Brain pericyte (primary cell): ENCODE measurements at regions not wholly inside any gene's neighbourhood (a gene's known extent, or its start where the extent isn't known, plus 50 kb on each side); places are given as distances from the start of the nearest gene placed in this dataset.

Source experiments
- DNase-seq: peaks from one replicate; pipeline ENCODE4 v3.0.0-alpha.2; 2012; ENCODE audit warnings: low read depth, low spot score

DNA sequence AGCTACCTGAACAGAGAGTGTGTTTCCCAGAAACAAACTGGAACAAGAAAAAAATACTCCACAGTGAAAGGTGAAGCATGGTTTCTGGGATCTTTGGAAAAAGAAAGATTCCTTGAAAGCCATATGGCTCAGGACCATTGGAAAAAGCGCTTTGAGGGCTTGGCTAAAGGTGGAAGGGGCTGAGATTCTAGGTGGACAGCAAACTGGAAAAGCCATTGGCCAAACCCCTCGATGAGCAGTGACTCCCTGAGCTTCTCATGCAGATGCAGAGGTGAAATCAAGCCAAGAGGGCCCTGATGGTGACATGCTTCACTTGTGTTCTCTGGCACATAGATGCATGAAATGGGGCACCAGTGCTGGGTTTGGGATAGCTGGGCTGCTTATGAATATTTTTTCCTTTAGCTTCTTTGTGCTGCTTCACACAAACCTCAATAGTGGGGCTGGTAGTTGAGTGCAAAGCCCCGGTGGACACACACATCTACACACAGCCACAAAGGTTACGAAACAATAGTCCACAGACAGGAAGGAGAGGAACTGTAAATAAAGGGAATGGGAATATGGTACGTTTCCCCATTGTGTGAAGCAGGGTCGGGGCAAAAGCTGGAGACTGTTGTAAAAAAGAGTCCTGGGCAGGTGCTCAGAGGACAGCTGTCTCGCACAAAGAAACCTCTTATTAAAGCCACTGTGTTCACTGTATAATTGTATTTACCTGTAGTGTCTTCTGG is 117.8 kb downstream of the FOXA2 start:
- DNase-seq, result no peak

- no peak for DNase-seq
Measured at GRCh38 chr20:22465622-22466446, 118.5 kb downstream of the FOXA2 start.

GRCh38 chr20:22464312-22465003 is 119.9 kb downstream of the FOXA2 start:
- DNase-seq, result no peak

GRCh38 chr20:22462975-22463914 is 121.1 kb downstream of the FOXA2 start:
- DNase-seq, result no peak

GRCh38 chr20:22460803-22461202 is 123.6 kb downstream of the FOXA2 start:
- DNase-seq, result no peak

DNA sequence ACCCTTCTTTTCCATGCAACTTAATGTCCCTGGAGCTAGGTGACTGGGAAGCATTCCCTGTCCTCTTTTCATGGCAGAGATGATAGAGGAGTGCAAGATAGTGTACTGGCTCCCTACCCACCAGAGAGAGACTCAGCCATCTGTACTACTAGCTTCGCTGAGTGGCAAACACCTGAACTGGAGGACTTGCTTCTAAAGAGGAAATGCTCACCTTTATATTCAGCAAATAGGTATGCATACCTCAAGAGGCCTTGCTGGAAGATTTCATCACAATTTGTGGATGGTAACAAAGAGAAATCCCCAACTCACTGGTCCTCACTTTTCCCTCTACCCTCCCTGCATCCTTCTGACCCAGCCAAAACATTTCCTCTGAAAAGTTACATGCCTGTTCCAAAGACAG is 124.1 kb downstream of the FOXA2 start:
- no peak for DNase-seq

DNA sequence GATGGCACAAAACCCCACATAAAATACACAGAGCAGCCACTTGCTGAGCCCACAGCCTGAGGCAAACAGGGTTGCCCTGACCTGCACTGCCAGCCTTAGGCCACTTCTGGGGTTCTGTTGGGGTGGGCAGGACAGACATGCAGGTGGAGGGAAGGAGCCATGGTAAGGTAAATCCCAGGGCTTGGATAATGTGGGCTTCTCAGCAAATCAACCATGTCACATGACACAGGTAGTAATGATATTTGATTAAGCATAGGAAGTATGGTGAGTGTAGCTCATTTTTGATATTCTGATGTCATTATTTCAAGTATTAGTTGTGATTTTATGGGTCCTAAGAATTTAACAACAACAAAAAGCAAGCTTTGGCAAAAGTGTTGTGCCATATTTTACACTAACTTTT is 124.6 kb downstream of the FOXA2 start:
- DNase-seq, result no peak

DNA sequence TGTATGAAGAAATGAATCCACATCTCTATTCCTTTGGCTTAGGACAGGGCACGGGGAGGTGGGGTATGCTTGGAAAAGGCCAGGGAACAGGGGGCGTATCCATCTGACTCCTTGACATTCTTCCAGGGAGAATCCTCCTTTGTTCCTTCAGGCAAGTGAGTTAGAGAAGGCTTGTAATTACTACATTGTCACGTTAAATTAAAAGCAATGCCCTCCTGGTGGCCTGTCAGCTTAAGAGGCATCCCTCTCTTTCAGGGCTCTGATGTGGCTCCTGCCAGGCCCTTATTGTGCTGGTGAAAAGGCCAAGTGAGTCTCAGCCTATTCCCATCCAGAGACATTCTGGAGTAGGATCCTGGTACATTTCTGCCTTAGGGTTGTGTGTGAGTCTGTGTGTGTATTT is 128.3 kb downstream of the FOXA2 start:
- no peak for DNase-seq

DNA sequence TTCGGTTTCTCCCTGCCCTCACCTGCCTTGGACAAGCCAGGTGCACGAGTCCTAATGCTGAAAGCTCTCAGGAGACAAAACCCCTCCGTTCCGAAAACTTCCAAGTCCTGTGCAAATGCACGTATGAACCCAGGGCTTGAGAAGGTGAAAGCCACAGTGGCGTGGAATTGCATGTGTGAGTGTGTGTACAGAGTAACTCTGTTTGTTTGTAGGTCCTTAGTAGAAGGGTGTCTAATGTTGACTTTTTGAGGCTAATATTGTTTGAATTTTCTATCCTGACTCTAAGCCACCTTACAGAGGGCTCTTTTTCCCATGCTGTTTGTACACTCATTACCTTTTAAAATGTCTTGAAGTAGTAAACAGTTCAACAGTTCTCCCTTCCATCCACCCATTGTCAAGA is 129.1 kb downstream of the FOXA2 start:
- no peak for DNase-seq

DNA sequence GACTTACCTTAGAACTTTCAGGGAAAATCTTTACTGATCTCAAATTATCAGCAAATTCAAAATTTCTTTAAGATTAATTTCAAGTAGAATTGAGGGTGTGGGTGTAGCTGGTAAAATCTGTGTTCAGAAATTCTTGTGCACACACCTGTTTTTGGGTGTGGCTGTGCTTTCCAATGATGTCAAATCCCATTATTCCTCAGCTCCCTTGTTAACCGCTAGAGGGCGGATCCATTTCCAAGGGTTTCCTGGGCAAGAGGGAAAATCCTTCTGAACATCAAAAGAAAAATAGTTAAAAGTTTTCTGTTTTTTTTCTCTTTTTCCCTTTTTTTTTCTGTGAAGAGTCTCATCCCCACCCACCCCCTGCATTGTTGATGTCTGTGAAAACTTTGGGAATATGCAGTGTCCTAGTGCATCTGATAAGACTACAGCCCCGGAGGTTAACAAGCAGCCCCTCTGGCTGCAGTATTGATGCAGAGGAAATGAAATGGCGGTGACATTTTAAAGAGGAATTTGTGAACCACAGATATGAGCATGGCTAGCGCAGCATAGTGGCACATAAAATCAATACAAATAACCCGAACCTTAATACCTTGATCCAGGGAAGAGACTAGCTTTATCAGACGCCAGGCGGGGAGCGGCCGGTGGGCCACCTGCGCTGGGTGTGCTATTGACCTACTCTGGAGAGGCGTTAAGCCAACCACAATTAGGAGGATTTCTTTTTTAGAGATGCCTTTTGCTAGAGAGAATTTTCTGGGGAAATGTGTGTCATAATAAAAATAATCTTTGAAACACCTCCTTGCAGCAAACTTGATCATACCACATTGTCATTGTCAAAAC is 130.9 kb downstream of the FOXA2 start:
- no peak for DNase-seq

GRCh38 chr20:22452442-22453011 is 131.8 kb downstream of the FOXA2 start:
- DNase-seq, result no peak

- DNase-seq, result no peak
Measured at GRCh38 chr20:22450537-22450936, 133.8 kb downstream of the FOXA2 start.

GRCh38 chr20:22449188-22449973 is 135.0 kb downstream of the FOXA2 start:
- DNase-seq, result no peak

GRCh38 chr20:22447447-22447778 is 137.0 kb downstream of the FOXA2 start:
- DNase-seq, result no peak

GRCh38 chr20:22446613-22447446 is 137.5 kb downstream of the FOXA2 start:
- no peak for DNase-seq

- DNase-seq, result no peak
Measured at GRCh38 chr20:22442318-22442717, 142.1 kb downstream of the FOXA2 start.

DNA sequence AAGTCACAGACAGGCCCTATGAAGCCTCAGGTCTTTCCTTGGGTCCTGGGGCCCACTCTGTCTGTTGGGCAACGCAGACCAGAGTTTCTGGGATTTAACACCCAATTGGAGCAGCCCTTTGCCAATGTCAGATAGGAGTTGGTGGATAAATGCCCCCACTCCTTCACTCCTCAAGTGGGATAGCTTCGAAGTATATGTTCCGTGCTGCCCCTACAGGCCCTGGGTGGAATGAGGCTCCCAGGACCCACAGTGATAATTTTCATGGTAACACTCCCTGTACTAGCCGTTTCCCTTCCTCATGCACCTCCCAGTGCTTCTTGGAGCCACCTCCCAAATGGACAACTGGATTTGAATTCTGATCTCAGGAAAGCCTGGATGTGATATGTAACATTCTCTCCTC is 145.4 kb downstream of the FOXA2 start:
- DNase-seq, result no peak

GRCh38 chr20:22438346-22438745 is 146.0 kb downstream of the FOXA2 start:
- DNase-seq, result no peak

- DNase-seq, result no peak
Measured at GRCh38 chr20:22437354-22437753, 147.0 kb downstream of the FOXA2 start.
